HFF-Myc (cell line): ENCODE measurements at regions not wholly inside any gene's neighbourhood (a gene's known extent, or its start where the extent isn't known, plus 50 kb on each side); places are given as distances from the start of the nearest gene placed in this dataset.
"Not testable (repeated sequence)": the region's sequence is repeated elsewhere in the genome, so short reads cannot be mapped to it uniquely, and the experiment has no call there.

ENCODE experiments used
- DNase-seq: peaks from one replicate; pipeline ENCODE4 v3.0.0-alpha.2; 2011; ENCODE audit warnings: low read depth; ENCODE audit errors: extremely low read depth
- H3K4me3 ChIP-seq: replicated peaks from 2 replicates; pipeline ENCODE4 v1.5.1; 2011; ENCODE audit warnings: low read depth, mild to moderate bottlenecking, control low read depth, low read length
- TF ChIP-seq, protein P1 (sequence below): IDR thresholded peaks from 2 replicates; pipeline ENCODE4 v1.5.1; 2012; ENCODE audit warnings: mild to moderate bottlenecking, low read depth, low read length, control low read depth; ENCODE audit errors: missing control alignments

DNA sequence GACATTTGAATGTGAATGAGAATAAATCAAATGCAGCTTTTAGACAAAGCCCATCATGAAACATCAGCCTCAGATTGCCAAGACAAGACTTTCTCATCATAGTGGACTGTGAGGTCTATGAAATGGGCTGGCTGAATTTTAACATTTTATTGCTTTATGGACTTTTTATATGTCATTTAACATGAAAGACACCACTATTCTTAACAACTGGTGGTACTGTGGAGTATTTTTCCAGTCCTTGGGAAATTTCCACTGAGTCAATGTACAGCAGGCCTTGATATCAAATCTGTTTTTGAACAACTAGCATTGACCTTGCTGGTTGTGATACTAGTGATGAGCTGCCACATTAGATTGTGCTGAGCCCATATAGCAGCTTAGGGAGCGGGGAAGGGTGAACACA is 326.6 kb upstream of the CITED2 start:
- no peak for DNase-seq
- H3K4me3 ChIP-seq = no peak overlapping the region
- TF ChIP-seq, protein P1, sequence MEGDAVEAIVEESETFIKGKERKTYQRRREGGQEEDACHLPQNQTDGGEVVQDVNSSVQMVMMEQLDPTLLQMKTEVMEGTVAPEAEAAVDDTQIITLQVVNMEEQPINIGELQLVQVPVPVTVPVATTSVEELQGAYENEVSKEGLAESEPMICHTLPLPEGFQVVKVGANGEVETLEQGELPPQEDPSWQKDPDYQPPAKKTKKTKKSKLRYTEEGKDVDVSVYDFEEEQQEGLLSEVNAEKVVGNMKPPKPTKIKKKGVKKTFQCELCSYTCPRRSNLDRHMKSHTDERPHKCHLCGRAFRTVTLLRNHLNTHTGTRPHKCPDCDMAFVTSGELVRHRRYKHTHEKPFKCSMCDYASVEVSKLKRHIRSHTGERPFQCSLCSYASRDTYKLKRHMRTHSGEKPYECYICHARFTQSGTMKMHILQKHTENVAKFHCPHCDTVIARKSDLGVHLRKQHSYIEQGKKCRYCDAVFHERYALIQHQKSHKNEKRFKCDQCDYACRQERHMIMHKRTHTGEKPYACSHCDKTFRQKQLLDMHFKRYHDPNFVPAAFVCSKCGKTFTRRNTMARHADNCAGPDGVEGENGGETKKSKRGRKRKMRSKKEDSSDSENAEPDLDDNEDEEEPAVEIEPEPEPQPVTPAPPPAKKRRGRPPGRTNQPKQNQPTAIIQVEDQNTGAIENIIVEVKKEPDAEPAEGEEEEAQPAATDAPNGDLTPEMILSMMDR = no peak

GRCh38 chr6:139699911-139700310 is 325.5 kb upstream of the CITED2 start:
- no peak for DNase-seq
- TF ChIP-seq, protein P1 = no peak
- no peak overlapping the region for H3K4me3 ChIP-seq

GRCh38 chr6:139699335-139699734 is 324.9 kb upstream of the CITED2 start:
- TF ChIP-seq, protein P1 = no peak
- no peak for DNase-seq
- no peak overlapping the region for H3K4me3 ChIP-seq

- DNase-seq = no peak
These were observed 324.2 kb upstream of the CITED2 start for GRCh38 chr6:139698526-139699176.

DNA sequence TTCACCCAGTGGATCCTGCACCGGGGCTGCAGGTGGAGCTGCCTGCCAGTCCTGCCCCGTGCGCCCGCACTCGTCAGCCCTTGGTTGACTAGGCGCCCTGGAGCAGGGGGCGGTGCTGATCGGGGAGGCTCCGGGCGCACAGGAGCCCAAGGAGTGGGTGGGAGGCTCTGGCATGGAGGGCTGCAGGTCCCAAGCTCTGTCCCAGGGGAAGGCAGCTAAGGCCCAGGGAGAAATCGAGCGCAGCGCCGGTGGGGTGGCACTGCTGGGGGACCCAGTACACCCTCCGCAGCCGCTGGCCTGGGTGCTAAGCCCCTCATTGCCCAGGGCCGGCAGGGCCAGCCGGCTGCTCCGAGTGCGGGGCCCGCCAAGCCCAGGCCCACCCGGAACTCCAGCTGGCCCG is 323.4 kb upstream of the CITED2 start:
- not testable (repeated sequence) for H3K4me3 ChIP-seq, DNase-seq

More at GRCh38 chr6:139698526-139699176, 324.2 kb upstream of the CITED2 start:
- TF ChIP-seq, protein P1 = no peak
- H3K4me3 ChIP-seq = no peak overlapping the region

DNA sequence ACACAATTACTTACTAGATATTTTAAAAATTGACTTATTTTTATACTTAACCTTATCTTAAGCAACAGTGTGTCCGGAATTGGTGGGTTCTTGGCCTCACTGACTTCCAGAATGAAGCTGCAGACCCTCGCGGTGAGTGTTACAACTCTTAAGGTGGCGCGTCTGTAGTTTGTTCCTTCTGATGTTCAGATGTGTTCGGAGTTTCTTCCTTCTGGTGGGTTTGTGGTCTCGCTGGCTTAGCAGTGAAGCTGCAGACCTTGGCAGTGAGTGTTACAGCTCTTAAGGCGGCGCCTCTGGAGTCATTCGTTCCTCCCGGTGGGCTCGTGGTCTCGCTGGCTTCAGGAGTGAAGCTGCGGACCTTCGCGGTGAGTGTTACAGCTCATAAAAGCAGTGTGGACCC is 322.5 kb upstream of the CITED2 start:
- not testable (repeated sequence) for H3K4me3 ChIP-seq, DNase-seq

DNA sequence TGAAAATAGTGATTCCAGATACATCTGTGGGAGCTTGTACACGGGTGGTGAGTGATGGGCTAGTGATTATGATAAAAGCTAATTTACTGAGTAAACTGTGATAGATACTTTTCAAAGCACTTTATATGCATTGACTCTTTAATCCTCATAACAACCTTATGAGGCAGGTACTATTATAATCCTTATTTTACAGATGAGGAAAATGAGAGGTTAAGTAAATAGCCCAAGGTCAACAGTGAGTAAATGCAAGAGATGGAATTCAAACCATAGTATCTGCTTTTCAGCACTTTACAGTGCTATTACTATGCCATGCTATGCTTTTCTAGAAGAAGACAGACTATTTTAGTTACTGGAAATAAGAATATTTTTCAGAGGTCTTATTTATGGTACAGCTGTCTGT is 320.9 kb upstream of the CITED2 start:
- TF ChIP-seq, protein P1 = no peak
- no peak overlapping the region for H3K4me3 ChIP-seq
- DNase-seq = no peak

- H3K4me3 ChIP-seq = no peak overlapping the region
- TF ChIP-seq, protein P1 = no peak
- DNase-seq = no peak
These were observed 319.3 kb upstream of the CITED2 start for GRCh38 chr6:139693735-139694134.
